Myocyte (in vitro differentiated cells): ENCODE measurements at regions not wholly inside any gene's neighbourhood (a gene's known extent, or its start where the extent isn't known, plus 50 kb on each side); places are given as distances from the start of the nearest gene placed in this dataset.

Experiments used
- DNase-seq: peaks from one replicate; pipeline ENCODE4 v3.0.0-alpha.2; 2012; ENCODE audit warnings: low read depth

DNA sequence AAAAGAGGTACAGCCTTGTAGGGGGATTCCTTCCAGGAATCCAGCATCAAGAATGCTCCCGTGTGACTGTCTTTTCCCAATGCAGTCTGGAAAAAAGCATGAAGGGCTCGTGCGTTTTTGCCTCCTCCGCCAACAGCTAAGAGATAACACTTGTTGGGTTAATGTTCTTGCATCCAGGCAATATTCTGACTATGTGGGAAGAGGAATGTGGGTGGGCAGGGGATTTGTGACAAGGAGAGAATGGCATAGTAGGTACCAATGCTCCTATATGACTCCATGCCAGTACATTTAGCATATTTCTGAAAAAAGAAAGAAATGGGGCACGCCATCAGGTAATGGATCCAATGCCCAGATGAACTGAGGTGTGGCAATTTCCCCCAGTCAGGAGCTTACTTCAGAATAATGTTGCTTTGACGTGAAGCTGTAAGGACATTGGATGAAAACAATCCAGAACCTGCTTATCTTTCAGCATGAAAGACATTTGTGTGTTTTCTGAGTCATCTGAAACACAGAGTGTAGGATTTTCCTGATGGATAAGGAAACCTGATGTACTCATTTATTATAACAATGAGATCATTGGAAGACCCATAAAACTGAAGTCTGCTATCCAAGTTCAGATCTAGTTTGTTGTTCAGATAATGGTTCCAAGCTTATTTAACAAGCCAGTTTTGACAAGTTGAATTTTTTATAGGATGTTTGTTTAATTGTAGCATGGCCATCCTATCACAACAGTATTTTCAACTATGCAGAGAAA is 105.5 kb downstream of the LYPLAL1 start:
- no peak for DNase-seq

DNA sequence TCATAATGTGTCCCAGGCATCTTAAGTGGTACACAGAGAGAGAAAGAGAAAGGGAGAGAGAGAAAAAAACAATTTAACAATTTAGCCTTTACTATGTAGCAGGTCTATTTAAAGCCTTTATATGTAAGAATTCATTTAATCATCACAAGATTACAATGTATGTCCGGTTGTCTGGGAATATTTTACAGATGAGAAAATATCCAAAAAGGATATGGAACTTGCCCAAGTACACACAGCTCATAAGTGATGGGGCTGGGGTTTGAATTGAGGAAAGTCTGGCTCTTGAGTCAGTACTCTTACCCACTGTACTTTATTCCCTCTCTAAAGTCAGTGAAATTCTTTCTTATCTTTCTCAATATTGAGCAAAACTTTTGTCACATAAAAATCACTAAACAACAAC is 104.6 kb downstream of the LYPLAL1 start:
- DNase-seq = no peak

- DNase-seq = no peak
These were observed 103.8 kb downstream of the LYPLAL1 start for GRCh38 chr1:219277304-219278105.

DNA sequence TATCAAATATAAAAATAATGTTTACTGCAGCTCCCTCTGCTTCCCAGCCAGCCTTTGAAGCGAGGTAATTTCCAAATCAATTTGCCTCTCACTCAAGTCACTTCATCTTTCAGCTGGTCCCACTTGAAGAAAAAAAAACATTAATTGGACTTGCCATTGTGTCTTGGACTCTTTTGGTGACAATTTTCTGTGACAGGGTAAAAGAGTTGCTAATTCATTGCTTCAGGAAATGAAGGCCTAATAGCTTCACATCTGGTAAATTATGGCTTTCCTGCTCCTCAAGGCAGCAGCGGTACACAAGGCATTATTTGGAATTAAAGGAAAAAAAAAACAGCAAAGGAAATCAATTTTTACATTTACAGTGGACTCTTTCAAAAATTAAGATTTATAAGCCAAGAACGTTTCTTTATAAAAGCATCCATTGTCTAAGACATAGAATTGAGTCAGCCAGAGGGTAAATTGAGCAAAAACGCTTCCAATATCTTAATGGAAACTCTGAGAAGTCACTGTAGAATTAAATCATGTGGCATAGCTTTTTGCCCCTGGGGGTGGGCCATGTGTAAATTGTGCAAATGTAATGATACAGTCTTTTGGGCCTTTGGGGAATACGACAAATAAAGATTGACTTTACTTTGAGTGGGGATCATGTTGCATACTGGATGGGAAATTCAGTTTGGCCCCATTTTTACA is 102.5 kb downstream of the LYPLAL1 start:
- no peak for DNase-seq

DNA sequence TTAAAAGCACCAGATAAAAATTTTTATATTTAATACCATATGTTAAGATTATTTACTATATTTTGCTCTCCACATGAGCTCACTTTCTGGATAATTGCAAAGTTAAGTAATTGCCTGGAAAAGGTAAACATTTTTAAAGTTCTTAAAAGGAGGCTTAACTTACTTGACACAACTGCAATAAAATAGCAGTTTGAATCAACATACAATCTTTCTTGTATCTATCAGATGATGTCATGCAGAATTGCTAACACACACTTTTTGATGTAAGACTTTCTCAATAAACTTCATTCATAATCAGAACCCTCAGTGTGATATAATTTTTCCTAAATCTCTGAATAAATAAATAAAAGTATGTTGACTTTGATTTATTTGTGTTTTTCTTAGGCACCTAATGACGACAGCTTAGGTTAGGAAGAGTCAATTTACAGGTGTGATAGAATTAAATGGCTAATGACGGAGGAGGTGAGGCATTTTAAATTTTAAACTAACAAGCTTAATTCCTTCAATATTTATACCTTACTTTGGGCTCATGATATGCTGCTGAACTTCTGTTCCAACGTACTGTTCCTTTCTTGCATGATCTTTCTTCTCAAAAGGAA is 99.5 kb downstream of the LYPLAL1 start:
- DNase-seq = no peak

DNA sequence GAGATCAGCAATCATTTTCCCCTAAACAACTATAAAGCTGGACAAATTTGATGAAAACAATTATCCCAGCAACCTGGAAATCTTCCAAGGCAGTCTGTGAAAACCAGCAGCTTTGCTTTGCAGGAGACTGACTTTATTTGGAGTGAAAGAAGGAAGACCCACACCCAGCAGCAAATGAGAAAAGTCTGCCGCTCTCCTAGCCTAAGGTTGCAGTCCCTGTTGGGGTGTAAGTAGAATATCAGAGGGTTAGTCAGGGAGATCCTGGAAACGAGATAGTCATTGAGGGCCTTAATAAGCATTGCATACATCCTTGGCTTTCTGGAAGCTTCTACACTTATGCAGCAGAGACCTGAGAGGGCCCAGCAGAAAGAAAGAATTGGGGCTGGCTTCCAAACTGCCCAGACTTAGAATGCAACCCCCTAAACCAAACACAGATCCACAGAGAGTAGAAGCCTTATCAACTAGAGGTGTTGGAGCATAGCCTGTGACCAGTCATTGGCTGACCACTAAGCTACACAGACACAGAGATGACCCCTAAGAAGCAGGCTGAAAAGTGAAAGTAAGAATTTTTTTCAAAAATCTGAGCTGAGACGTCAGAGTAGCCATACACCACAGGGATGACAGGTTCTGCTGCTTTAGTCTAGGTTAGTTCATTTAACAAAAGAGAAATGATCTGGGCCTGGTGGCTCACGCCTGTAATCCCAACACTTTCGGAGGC is 98.3 kb downstream of the LYPLAL1 start:
- DNase-seq = no peak

- DNase-seq = no peak
These were observed 95.5 kb downstream of the LYPLAL1 start for GRCh38 chr1:219269171-219269570.

DNA sequence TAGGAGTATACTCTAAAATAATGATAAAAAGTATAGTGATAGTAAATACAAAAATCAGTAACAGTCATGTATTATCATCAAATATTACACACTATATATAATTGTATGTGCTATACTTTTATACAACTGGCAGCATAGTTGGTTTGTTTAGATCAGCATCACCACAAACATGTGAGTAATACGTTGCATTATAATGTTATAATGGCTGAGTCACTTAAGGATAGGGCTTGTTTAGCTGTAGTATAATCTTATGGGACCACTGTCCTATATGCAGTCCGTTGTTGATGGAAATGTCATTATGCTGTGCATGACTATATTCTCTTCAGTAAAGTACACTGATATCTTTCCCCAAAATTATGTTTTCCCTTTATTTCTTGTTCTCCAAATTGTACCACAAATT is 92.8 kb downstream of the LYPLAL1 start:
- DNase-seq = no peak

DNA sequence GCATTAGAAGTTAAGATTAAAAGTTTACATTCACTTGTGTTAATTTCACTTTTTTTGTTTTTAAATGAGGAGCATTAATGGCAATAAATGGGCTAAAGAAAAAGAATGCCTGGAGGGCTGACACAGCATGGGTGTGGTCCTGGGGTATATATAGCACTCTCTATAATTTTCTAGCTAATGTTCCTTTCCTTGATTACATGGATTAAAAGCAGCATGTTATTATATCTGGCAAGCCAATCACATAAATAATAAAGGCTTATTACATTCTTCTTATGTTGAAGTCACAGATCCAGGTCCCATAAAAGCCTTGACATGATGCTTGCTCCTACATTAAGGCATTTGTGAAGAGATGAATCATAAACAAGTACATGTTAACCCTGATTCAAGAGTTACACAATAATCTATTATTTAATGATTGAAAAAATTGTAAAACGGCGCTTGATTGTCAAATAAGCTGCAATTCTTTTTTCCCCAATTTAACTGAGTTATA is 91.4 kb downstream of the LYPLAL1 start:
- DNase-seq = no peak

GRCh38 chr1:219264561-219264960 is 90.9 kb downstream of the LYPLAL1 start:
- no peak for DNase-seq
